HG02885 (cell line): ENCODE measurements at regions not wholly inside any gene's neighbourhood (a gene's known extent, or its start where the extent isn't known, plus 50 kb on each side); places are given as distances from the start of the nearest gene placed in this dataset.
"Not testable (repeated sequence)": the region's sequence is repeated elsewhere in the genome, so short reads cannot be mapped to it uniquely, and the experiment has no call there.

ENCODE experiments used
- ATAC-seq: cut with Tn5 transposase; IDR thresholded peaks from one replicate; pipeline ENCODE4 v1.9.1; 2021; ENCODE audit warnings: mild to moderate bottlenecking; ENCODE audit not compliant: unreplicated experiment, poor library complexity

- ATAC-seq = no peak
Measured at GRCh38 chr5:118125687-118126086, 862.7 kb downstream of the DTWD2 start.

- ATAC-seq = no peak
Measured at GRCh38 chr5:118121258-118121657, 867.1 kb downstream of the DTWD2 start.

- ATAC-seq = no peak
Measured at GRCh38 chr5:118115791-118116190, 872.6 kb downstream of the DTWD2 start.

- no peak for ATAC-seq
Measured at GRCh38 chr5:118111956-118112355, 876.4 kb downstream of the DTWD2 start.

GRCh38 chr5:118107246-118107645, 881.1 kb downstream of the DTWD2 start:
- ATAC-seq = not testable (repeated sequence)

GRCh38 chr5:118098716-118099115, 889.6 kb downstream of the DTWD2 start:
- no peak for ATAC-seq

- ATAC-seq = no peak
Measured at GRCh38 chr5:118095115-118095514, 893.2 kb downstream of the DTWD2 start.

- ATAC-seq = no peak
Measured at GRCh38 chr5:118088448-118088847, 899.9 kb downstream of the DTWD2 start.

GRCh38 chr5:118076490-118076889, 911.9 kb downstream of the DTWD2 start:
- ATAC-seq = no peak

- no peak for ATAC-seq
Measured at GRCh38 chr5:118070041-118070440, 918.3 kb downstream of the DTWD2 start.

GRCh38 chr5:118069452-118069851, 918.9 kb downstream of the DTWD2 start:
- ATAC-seq = no peak

- ATAC-seq = no peak
Measured at GRCh38 chr5:118068886-118069285, 919.5 kb downstream of the DTWD2 start.

- not testable (repeated sequence) for ATAC-seq
Measured at GRCh38 chr5:118063836-118064235, 924.5 kb downstream of the DTWD2 start.

GRCh38 chr5:118060833-118061232, 927.5 kb downstream of the DTWD2 start:
- no peak for ATAC-seq

GRCh38 chr5:118052503-118052902, 935.8 kb downstream of the DTWD2 start:
- ATAC-seq = no peak

GRCh38 chr5:118044169-118044568, 944.2 kb downstream of the DTWD2 start:
- ATAC-seq = no peak

- no peak for ATAC-seq
Measured at GRCh38 chr5:118043531-118043930, 944.8 kb downstream of the DTWD2 start.

GRCh38 chr5:118042076-118042475, 946.3 kb downstream of the DTWD2 start:
- no peak for ATAC-seq

- ATAC-seq = no peak
Measured at GRCh38 chr5:118040496-118040895, 947.9 kb downstream of the DTWD2 start.

- no peak for ATAC-seq
Measured at GRCh38 chr5:118033686-118034338, 954.5 kb downstream of the DTWD2 start.

GRCh38 chr5:118029807-118030206, 958.5 kb downstream of the DTWD2 start:
- no peak for ATAC-seq

- ATAC-seq = no peak
Measured at GRCh38 chr5:118022062-118022461, 966.3 kb downstream of the DTWD2 start.

GRCh38 chr5:118017536-118017935, 970.8 kb downstream of the DTWD2 start:
- ATAC-seq = no peak
